WTC11 (cell line): ENCODE measurements at regions not wholly inside any gene's neighbourhood (a gene's known extent, or its start where the extent isn't known, plus 50 kb on each side); places are given as distances from the start of the nearest gene placed in this dataset.

Experiments used
- ATAC-seq: fragments of 200-7000 bp; cut with Tn5 transposase; 2 replicates; pipeline ENCODE4 v1.10.0; 2021; ENCODE audit warnings: mild to moderate bottlenecking, moderate library complexity
- CTCF ChIA-PET: fragments of 300-600 bp; sonication (Branson Sonifier 250); formaldehyde crosslinking; loops from one replicate; lab custom pipeline; 2021; ENCODE audit warnings: antibody characterized with exemption; lab: Charles Lee
- POLR2A ChIA-PET: fragments of 350-600 bp; sonication (Branson Sonifier 250); formaldehyde crosslinking; loops from one replicate; lab custom pipeline; 2021; ENCODE audit warnings: antibody characterized with exemption; lab: Charles Lee
- DNase-seq: peaks from one replicate; pipeline ENCODE4 v3.0.0; 2021; ENCODE audit warnings: low spot score
- H3K27ac Mint-ChIP-seq: 2 replicates; pipeline ENCODE4 v1.8.0; 2021; ENCODE audit warnings: mixed read lengths
- H3K27me3 Mint-ChIP-seq: 2 replicates; pipeline ENCODE4 v1.8.0; 2021; ENCODE audit warnings: low read depth, mild to moderate bottlenecking, moderate library complexity, mixed read lengths
- H3K36me3 Mint-ChIP-seq: 2 replicates; pipeline ENCODE4 v1.8.0; 2021; ENCODE audit warnings: mixed read lengths
- H3K4me1 Mint-ChIP-seq: 2 replicates; pipeline ENCODE4 v1.8.0; 2022; ENCODE audit warnings: mixed read lengths
- H3K4me3 Mint-ChIP-seq: 2 replicates; pipeline ENCODE4 v1.8.0; 2021; ENCODE audit warnings: mild to moderate bottlenecking, moderate library complexity, mixed read lengths
- H3K9me3 Mint-ChIP-seq: 2 replicates; pipeline ENCODE4 v1.8.0; 2021; ENCODE audit warnings: mixed read lengths
- AFF4 ChIP-seq: sonication (generic); formaldehyde crosslinking; IDR thresholded peaks from 2 replicates; pipeline ENCODE4 v1.8.1; 2023; ENCODE audit warnings: mild to moderate bottlenecking, missing genetic modification reagents, borderline replicate concordance
- CTCF ChIP-seq: fragments of 200-600 bp; IDR thresholded peaks from 2 replicates; pipeline ENCODE4 v1.8.0; 2022; ENCODE audit warnings: antibody characterized with exemption
- ERG ChIP-seq: fragments of 250-450 bp; sonication (Bioruptor Pico); IDR thresholded peaks from 2 replicates; pipeline ENCODE4 v1.8.0; 2021; ENCODE audit warnings: mild to moderate bottlenecking
- GABPB1 ChIP-seq: sonication (generic); formaldehyde crosslinking; IDR thresholded peaks from 2 replicates; pipeline ENCODE4 v1.8.1; 2023; ENCODE audit warnings: mild to moderate bottlenecking, missing genetic modification reagents
- GRHL2 ChIP-seq: fragments of 250-450 bp; sonication (Bioruptor Pico); IDR thresholded peaks from 2 replicates; pipeline ENCODE4 v1.8.0; 2022; ENCODE audit warnings: mild to moderate bottlenecking, moderate library complexity; ENCODE audit not compliant: insufficient replicate concordance, severe bottlenecking
- GTF2I ChIP-seq: fragments of 250-450 bp; sonication (Bioruptor Pico); conservative IDR thresholded peaks from 2 replicates; pipeline ENCODE4 v1.4.0; 2021; ENCODE audit warnings: mild to moderate bottlenecking
- IRF1 ChIP-seq: sonication (generic); formaldehyde crosslinking; IDR thresholded peaks from 2 replicates; pipeline ENCODE4 v1.8.0; 2023; ENCODE audit warnings: missing genetic modification reagents
- KAT7 ChIP-seq: sonication (generic); formaldehyde crosslinking; IDR thresholded peaks from 2 replicates; pipeline ENCODE4 v1.8.1; 2023; ENCODE audit warnings: missing genetic modification reagents, mild to moderate bottlenecking, borderline replicate concordance
- MLX ChIP-seq: sonication (generic); formaldehyde crosslinking; IDR thresholded peaks from 2 replicates; pipeline ENCODE4 v1.8.1; 2023; ENCODE audit warnings: mild to moderate bottlenecking, missing genetic modification reagents, moderate library complexity
- NR2C2 ChIP-seq: sonication (generic); formaldehyde crosslinking; IDR thresholded peaks from 2 replicates; pipeline ENCODE4 v1.8.0; 2022; ENCODE audit warnings: mild to moderate bottlenecking, missing genetic modification reagents
- OVOL2 ChIP-seq: fragments of 250-450 bp; sonication (Bioruptor Pico); IDR thresholded peaks from 2 replicates; pipeline ENCODE4 v1.9.0; 2021; ENCODE audit warnings: mild to moderate bottlenecking, borderline replicate concordance
- PRRX2 ChIP-seq: fragments of 250-450 bp; sonication (Bioruptor Pico); IDR thresholded peaks from 2 replicates; pipeline ENCODE4 v1.8.0; 2021; ENCODE audit warnings: mild to moderate bottlenecking
- RORB ChIP-seq: fragments of 250-450 bp; sonication (Bioruptor Pico); IDR thresholded peaks from 2 replicates; pipeline ENCODE4 v1.9.0; 2021; ENCODE audit warnings: mild to moderate bottlenecking
- TEAD4 ChIP-seq: sonication (generic); formaldehyde crosslinking; IDR thresholded peaks from 2 replicates; pipeline ENCODE4 v1.8.0; 2022; ENCODE audit warnings: mild to moderate bottlenecking, missing genetic modification reagents
- TP53 ChIP-seq: sonication (generic); formaldehyde crosslinking; IDR thresholded peaks from 2 replicates; pipeline ENCODE4 v1.8.1; 2023; ENCODE audit warnings: mild to moderate bottlenecking, missing genetic modification reagents
- ZNF138 ChIP-seq: sonication (generic); formaldehyde crosslinking; conservative IDR thresholded peaks from 2 replicates; pipeline ENCODE4 v1.8.1; 2022; ENCODE audit warnings: mild to moderate bottlenecking, moderate library complexity, missing genetic modification reagents
- ZNF416 ChIP-seq: fragments of 250-450 bp; sonication (Bioruptor Pico); IDR thresholded peaks from 2 replicates; pipeline ENCODE4 v1.9.0; 2021; ENCODE audit warnings: mild to moderate bottlenecking, inconsistent platforms

GRCh38 chr4:28221536-28221935 is 1360.9 kb downstream of the STIM2 start (continued):
- TF ChIP-seq AFF4 (CRISPR knock-in tag) (no peak), ERG (no peak), GTF2I (CRISPR knock-in tag) (no peak), GRHL2 (CRISPR knock-in tag) (no peak), ZNF138 (CRISPR knock-in tag) (no peak), TP53 (no peak), GABPB1 (CRISPR knock-in tag) (no peak), CTCF (no peak), KAT7 (CRISPR knock-in tag) (no peak)

- Mint-ChIP-seq H3K27ac (no peak overlapping the region), H3K27me3 (no peaks in the 10 kb centered on the region), H3K4me3 (no peak overlapping the region), H3K36me3 (no peaks in the 10 kb centered on the region), H3K9me3 (no peaks in the 10 kb centered on the region), H3K4me1 (peaks cover 28% of the 10 kb centered on the region)
- TF ChIP-seq CTCF (peak; percentile 43), NR2C2 (CRISPR knock-in tag) (no peak)
- peak; percentile 96 for ATAC-seq
- ChIA-PET CTCF (interaction anchor here (0.7 to 1.4 kb wide), 4 partner anchors 151 to 588 kb away, joined by 3 to 5 read pairs (median 4); no protein-coding TSS in a partner anchor), POLR2A (no interaction called here)
- peak; percentile 24 for DNase-seq
Measured at GRCh38 chr4:28225050-28225449, 1364.4 kb downstream of the STIM2 start.

GRCh38 chr4:28225689-28226353 is 1365.2 kb downstream of the STIM2 start:
- H3K4me3 Mint-ChIP-seq: no peak overlapping the region
- H3K27me3 Mint-ChIP-seq: no peaks in the 10 kb centered on the region
- no peak for DNase-seq
- TF ChIP-seq GRHL2 (CRISPR knock-in tag) (no peak), TEAD4 (no peak), MLX (CRISPR knock-in tag) (no peak), IRF1 (no peak), OVOL2 (CRISPR knock-in tag) (no peak), ZNF416 (CRISPR knock-in tag) (no peak), PRRX2 (no peak), RORB (CRISPR knock-in tag) (no peak), AFF4 (CRISPR knock-in tag) (no peak)

More at GRCh38 chr4:28225689-28226353, 1365.2 kb downstream of the STIM2 start:
- Mint-ChIP-seq H3K4me1 (peaks cover 32% of the 10 kb centered on the region), H3K36me3 (no peaks in the 10 kb centered on the region), H3K9me3 (no peaks in the 10 kb centered on the region), H3K27ac (no peak overlapping the region)
- ATAC-seq: no peak
- POLR2A ChIA-PET: no interaction called here
- CTCF ChIA-PET: interaction anchor here (1.0 to 1.4 kb wide), 3 partner anchors 151 to 588 kb away, joined by 3 to 5 read pairs (median 4); no protein-coding TSS in a partner anchor
